Tibial artery (tissue), 4 donors: ENCODE measurements at regions not wholly inside any gene's neighbourhood (a gene's known extent, or its start where the extent isn't known, plus 50 kb on each side); places are given as distances from the start of the nearest gene placed in this dataset.
"Not testable (repeated sequence)": the region's sequence is repeated elsewhere in the genome, so short reads cannot be mapped to it uniquely, and the experiment has no call there.

Experiments used
- DNase-seq, 2 donors: peaks; one replicate each; pipeline ENCODE4 v3.0.0-alpha.2; 2019
- H3K27ac ChIP-seq, 2 donors: fragments of 200-600 bp; sonication (generic) in 1 of 2; 1 replicate in 1 of 2; 2 replicates in 1 of 2; pipeline ENCODE4 v1.5.1; 2018 to 2019; ENCODE audit warnings: mild to moderate bottlenecking in 1 of 2
- H3K27me3 ChIP-seq, 2 donors: fragments of 200-600 bp; sonication (generic) in 1 of 2; one replicate each; pipeline versions ENCODE4 v1.5.1 to v1.6.0; 2016 to 2019
- H3K36me3 ChIP-seq, 3 donors: fragments of 200-600 bp; sonication (generic) in 2 of 3; one replicate each; pipeline ENCODE4 v1.5.1; 2016 to 2019; ENCODE audit warnings: mild to moderate bottlenecking in 2 of 3
- H3K4me1 ChIP-seq, 4 donors: fragments of 200-600 bp; sonication (generic) in 2 of 4; 1 replicate in 3 of 4; 2 replicates in 1 of 4; pipeline ENCODE4 v1.5.1; 2016 to 2019
- H3K4me3 ChIP-seq, 2 donors: fragments of 200-600 bp; sonication (generic) in 1 of 2; 1 replicate in 1 of 2; 2 replicates in 1 of 2; pipeline ENCODE4 v1.5.1; 2018 to 2019; ENCODE audit warnings: mild to moderate bottlenecking in 2 of 2
- H3K9me3 ChIP-seq, 3 donors: fragments of 200-600 bp; sonication (generic) in 1 of 3; one replicate each; pipeline ENCODE4 v1.5.1; 2016 to 2019
- CTCF ChIP-seq, 2 experiments: fragments of 200-600 bp in 1 of 2; fragments of 450-650 bp in 1 of 2; IDR thresholded peaks; one replicate each; pipeline ENCODE4 v1.5.1; 2017 to 2019; ENCODE audit warnings: antibody characterized with exemption in 2 of 2, mild to moderate bottlenecking in 1 of 2, moderate library complexity in 1 of 2
- intact Hi-C: fragments of 100-400 bp; cut with DNase I; formaldehyde crosslinking; loops from one replicate; pipeline ENCODE4 v1.15.0; 2023; ENCODE audit warnings: low total_unique reads

- no peaks in the 10 kb centered on the region for H3K9me3 ChIP-seq
- intact Hi-C loops: no loop called here
- no peak for DNase-seq
- H3K36me3 ChIP-seq: no peaks in the 10 kb centered on the region
- H3K4me1 ChIP-seq: no peaks in the 10 kb centered on the region
- no peak for TF ChIP-seq CTCF (IDR thresholded peaks at IDR 0.05)
- H3K4me3 ChIP-seq: no peak overlapping the region
- no peak overlapping the region for H3K27ac ChIP-seq
- no peaks in the 10 kb centered on the region for H3K27me3 ChIP-seq
These were observed 191.9 kb upstream of the SLC35B3 start for GRCh38 chr6:8627085-8627861.

- H3K9me3 ChIP-seq: no peaks in the 10 kb centered on the region
- no peaks in the 10 kb centered on the region for H3K36me3 ChIP-seq
- H3K4me1 ChIP-seq: no peaks in the 10 kb centered on the region
- TF ChIP-seq CTCF (IDR thresholded peaks at IDR 0.05): no peak
- H3K27me3 ChIP-seq: no peaks in the 10 kb centered on the region
- intact Hi-C loops: no loop called here
- no peak for DNase-seq
- H3K27ac ChIP-seq: no peak overlapping the region
- H3K4me3 ChIP-seq: no peak overlapping the region
These were observed 189.3 kb upstream of the SLC35B3 start for GRCh38 chr6:8624665-8625064.

- Histone ChIP-seq H3K4me3 (no peak overlapping the region), H3K36me3 (no peaks in the 10 kb centered on the region), H3K27ac (no peak overlapping the region), H3K9me3 (no peaks in the 10 kb centered on the region), H3K4me1 (no peaks in the 10 kb centered on the region), H3K27me3 (no peaks in the 10 kb centered on the region)
- DNase-seq: no peak
- intact Hi-C loops: no loop called here
- no peak for TF ChIP-seq CTCF (IDR thresholded peaks at IDR 0.05)
These were observed 188.1 kb upstream of the SLC35B3 start for GRCh38 chr6:8623441-8623840.

GRCh38 chr6:8619853-8620252 lies 184.5 kb upstream of the SLC35B3 start:
- H3K27me3 ChIP-seq: no peaks in the 10 kb centered on the region
- TF ChIP-seq CTCF (IDR thresholded peaks at IDR 0.05): no peak
- peaks cover 0 to 6% (median 3%) of the 10 kb centered on the region in 3 donors for H3K9me3 ChIP-seq
- no peak overlapping the region for H3K4me3 ChIP-seq
- intact Hi-C loops: no loop called here
- no peaks in the 10 kb centered on the region for H3K4me1 ChIP-seq
- DNase-seq: no peak
- no peaks in the 10 kb centered on the region for H3K36me3 ChIP-seq
- no peak overlapping the region for H3K27ac ChIP-seq

- intact Hi-C loops, H3K27ac ChIP-seq, H3K27me3 ChIP-seq, H3K4me3 ChIP-seq, H3K36me3 ChIP-seq, DNase-seq, H3K4me1 ChIP-seq, H3K9me3 ChIP-seq: not testable (repeated sequence)
These were observed 184.1 kb upstream of the SLC35B3 start for GRCh38 chr6:8619408-8619807.

GRCh38 chr6:8608737-8609136 lies 173.4 kb upstream of the SLC35B3 start:
- no peak overlapping the region for H3K27ac ChIP-seq
- no peaks in the 10 kb centered on the region for H3K9me3 ChIP-seq
- TF ChIP-seq CTCF (IDR thresholded peaks at IDR 0.05): no peak
- H3K4me1 ChIP-seq: no peaks in the 10 kb centered on the region
- intact Hi-C loops: no loop called here
- DNase-seq: no peak
- no peak overlapping the region for H3K4me3 ChIP-seq
- H3K36me3 ChIP-seq: no peaks in the 10 kb centered on the region
- H3K27me3 ChIP-seq: no peaks in the 10 kb centered on the region
